ENCODE measurements at regions not wholly inside any gene's neighbourhood (a gene's known extent, or its start where the extent isn't known, plus 50 kb on each side); places are given as distances from the start of the nearest gene placed in this dataset.

GRCh38 chr5:169369130-169369529 is 68.2 kb upstream of the SLIT3 start:
- POLR2A ChIA-PET, result no interaction called here
- DNase-seq (ENCODE audit: low read depth, low spot score), result peak; percentile 74
- H2AFZ ChIP-seq (ENCODE audit: low read depth, low read length), result no peak overlapping the region

DNA sequence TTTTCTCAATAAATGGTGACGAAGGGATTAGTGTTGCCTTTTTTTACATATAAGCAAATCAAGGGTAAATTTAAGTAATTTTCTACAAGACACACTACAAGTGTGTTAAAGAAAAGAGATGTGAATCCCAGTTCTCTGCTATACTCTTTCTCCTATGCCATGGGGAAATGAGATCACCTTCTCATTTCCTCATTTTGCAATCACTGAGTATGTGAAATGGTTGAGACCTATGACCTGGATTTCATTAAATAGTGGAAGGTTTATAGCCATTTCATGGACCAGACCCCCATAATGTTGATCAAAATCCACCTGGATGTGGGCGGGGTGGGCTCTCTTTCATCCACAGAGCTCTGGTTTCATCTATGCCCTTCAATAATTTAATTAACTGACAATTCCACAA is 66.9 kb upstream of the SLIT3 start:
- no peak for FAIRE-seq
- no TSS peak for BruUV-seq (replicated peaks)
- intact Hi-C loops (cut with micrococcal nuclease), result loop anchor here (2.0 kb wide), 1 partner anchor 17 kb away; no protein-coding TSS in a partner anchor

More at GRCh38 chr5:169369130-169369529, 68.2 kb upstream of the SLIT3 start:
- no peak overlapping the region for H3K4me2 ChIP-seq (ENCODE audit: insufficient read depth, low read length)
- no peak for FAIRE-seq
- H3K4me3 ChIP-seq (replicated peaks in 1 of 3; ENCODE audit: insufficient read depth in 1 of 3, low read depth in 1 of 3, low read length in 3 of 3), result no peak overlapping the region
- H3K36me3 ChIP-seq (ENCODE audit: control insufficient read depth in 2 of 2, extremely low read depth in 1 of 2, insufficient read depth in 2 of 2, low read length in 2 of 2), result no peaks in the 10 kb centered on the region
- no peaks in the 10 kb centered on the region for H4K20me1 ChIP-seq (replicated peaks; ENCODE audit: control insufficient read depth, extremely low read depth, insufficient read depth, low read length)
- H3K79me2 ChIP-seq (ENCODE audit: control insufficient read depth, insufficient read depth, low read length), result no peaks in the 10 kb centered on the region
- CTCF ChIA-PET, result interaction anchor here (0.8 kb wide), 1 partner anchor 12 kb away, joined by 3 read pairs; no protein-coding TSS in a partner anchor
- no peak overlapping the region for H3K27ac ChIP-seq (ENCODE audit: insufficient read depth, low read depth, low read length)
- no peak for TF ChIP-seq EZH2 (IDR thresholded peaks at IDR 0.05; ENCODE audit: borderline replicate concordance, low read depth, low read length, severe bottlenecking)
- TF ChIP-seq FOS (IDR thresholded peaks at IDR 0.05; ENCODE audit: borderline replicate concordance, insufficient read depth, low read length), result peak; percentile 55
- H3K9ac ChIP-seq (replicated peaks; ENCODE audit: extremely low read depth, insufficient read depth, low read length), result no peak overlapping the region
- intact Hi-C loops (cut with micrococcal nuclease) (loop anchor here (2.0 kb wide), 1 partner anchor 18 kb away; no protein-coding TSS in a partner anchor), dilution Hi-C loops (cut with MboI; ENCODE audit: extremely low pct_ligation_motif_present, low sequenced_read_pairs) (no loop called here)
- no peaks in the 10 kb centered on the region for H3K9me1 ChIP-seq (replicated peaks; ENCODE audit: control insufficient read depth, extremely low read depth, insufficient read depth, low read length)
- no TSS peak for BruUV-seq (replicated peaks)
- peaks cover 13% of the 10 kb centered on the region for H3K4me1 ChIP-seq (ENCODE audit: control insufficient read depth, extremely low read depth, insufficient read depth, low read length)
- no peaks in the 10 kb centered on the region for H3K27me3 ChIP-seq (ENCODE audit: control insufficient read depth in 2 of 2, insufficient read depth in 2 of 2, low read length in 2 of 2)
- H3K9me3 ChIP-seq (replicated peaks; ENCODE audit: control insufficient read depth, insufficient read depth, low read length), result no peaks in the 10 kb centered on the region

More for the DNA sequence above, 66.9 kb upstream of the SLIT3 start:
- H3K4me2 ChIP-seq (ENCODE audit: insufficient read depth, low read length), result no peak overlapping the region
- peaks cover 13% of the 10 kb centered on the region for H3K4me1 ChIP-seq (ENCODE audit: control insufficient read depth, extremely low read depth, insufficient read depth, low read length)
- no peak overlapping the region for H2AFZ ChIP-seq (ENCODE audit: low read depth, low read length)
- no peaks in the 10 kb centered on the region for H3K36me3 ChIP-seq (ENCODE audit: control insufficient read depth in 2 of 2, extremely low read depth in 1 of 2, insufficient read depth in 2 of 2, low read length in 2 of 2)
- peak; percentile 44 for DNase-seq (ENCODE audit: low read depth, low spot score)
- no peak overlapping the region for H3K27ac ChIP-seq (ENCODE audit: insufficient read depth, low read depth, low read length)
- ChIA-PET POLR2A (no interaction called here), CTCF (interaction anchor here (1.2 kb wide), 1 partner anchor 17 kb away, joined by 3 read pairs; no protein-coding TSS in a partner anchor)
- no peaks in the 10 kb centered on the region for H3K79me2 ChIP-seq (ENCODE audit: control insufficient read depth, insufficient read depth, low read length)
- no peak overlapping the region for H3K4me3 ChIP-seq (replicated peaks in 1 of 3; ENCODE audit: insufficient read depth in 1 of 3, low read depth in 1 of 3, low read length in 3 of 3)
- dilution Hi-C loops (cut with MboI; ENCODE audit: extremely low pct_ligation_motif_present, low sequenced_read_pairs), result no loop called here
- TF ChIP-seq MAX (IDR thresholded peaks at IDR 0.05; ENCODE audit: insufficient read depth, insufficient read length) (no peak), FOS (IDR thresholded peaks at IDR 0.05; ENCODE audit: borderline replicate concordance, insufficient read depth, low read length) (peak; percentile 33), JUN (IDR thresholded peaks at IDR 0.05; ENCODE audit: borderline replicate concordance, insufficient read depth, insufficient read length, low read depth) (peak; percentile 28)
- no peak overlapping the region for H3K9ac ChIP-seq (replicated peaks; ENCODE audit: extremely low read depth, insufficient read depth, low read length)
- no peaks in the 10 kb centered on the region for H3K9me3 ChIP-seq (replicated peaks; ENCODE audit: control insufficient read depth, insufficient read depth, low read length)
- no peaks in the 10 kb centered on the region for H3K9me1 ChIP-seq (replicated peaks; ENCODE audit: control insufficient read depth, extremely low read depth, insufficient read depth, low read length)
- H3K27me3 ChIP-seq (ENCODE audit: control insufficient read depth in 2 of 2, insufficient read depth in 2 of 2, low read length in 2 of 2), result no peaks in the 10 kb centered on the region
- no peaks in the 10 kb centered on the region for H4K20me1 ChIP-seq (replicated peaks; ENCODE audit: control insufficient read depth, extremely low read depth, insufficient read depth, low read length)

All from endothelial cell of umbilical vein (primary cell).